ENCODE measurements at regions not wholly inside any gene's neighbourhood (a gene's known extent, or its start where the extent isn't known, plus 50 kb on each side); places are given as distances from the start of the nearest gene placed in this dataset.
A peak's percentile ranks its signal among the peaks of the same experiment; 100 is the strongest.

DNA sequence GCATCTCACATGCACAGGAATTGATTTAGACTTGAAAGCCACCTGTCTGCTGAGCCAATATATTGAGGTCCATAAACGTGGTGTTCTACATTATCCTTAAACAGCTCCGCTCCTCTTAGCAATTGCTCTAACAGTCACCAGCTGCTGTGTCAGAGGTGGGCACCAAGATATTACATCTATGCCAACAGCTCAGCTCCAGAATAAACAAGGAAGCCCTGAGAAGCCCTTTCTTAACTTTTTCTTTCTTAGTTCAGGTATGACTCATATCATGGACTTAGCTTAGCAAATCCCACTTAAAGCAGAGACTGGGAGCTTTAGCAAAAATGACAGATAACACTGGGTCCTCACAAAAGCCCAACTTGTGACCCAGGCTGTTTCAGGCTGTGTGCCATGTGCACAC, 436.6 kb downstream of the IRS1 start:
- DNase-seq, result no peak

- DNase-seq, result no peak
These were observed 439.0 kb downstream of the IRS1 start for GRCh38 chr2:226360658-226361057.

- DNase-seq, result no peak
These were observed 440.9 kb downstream of the IRS1 start for GRCh38 chr2:226358688-226359087.

DNA sequence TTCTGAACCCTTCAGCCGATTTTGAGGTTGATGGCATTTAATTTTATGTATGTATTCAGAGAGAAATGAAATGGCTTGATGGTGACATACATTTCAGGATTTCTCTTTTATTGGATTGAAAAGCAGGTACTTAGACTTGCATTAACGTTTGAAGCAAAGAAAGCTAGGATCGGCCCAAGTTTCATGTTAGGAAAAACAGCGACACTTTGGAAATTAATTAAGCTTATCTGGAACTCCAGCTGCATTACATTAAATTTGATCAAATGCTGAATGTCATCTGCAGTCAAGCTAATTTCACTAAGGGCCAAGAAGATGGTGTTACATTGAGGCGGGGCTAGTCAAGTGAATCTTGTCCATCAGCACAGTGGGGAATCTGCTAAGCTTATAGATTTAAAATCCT, 441.8 kb downstream of the IRS1 start:
- DNase-seq, result no peak

DNA sequence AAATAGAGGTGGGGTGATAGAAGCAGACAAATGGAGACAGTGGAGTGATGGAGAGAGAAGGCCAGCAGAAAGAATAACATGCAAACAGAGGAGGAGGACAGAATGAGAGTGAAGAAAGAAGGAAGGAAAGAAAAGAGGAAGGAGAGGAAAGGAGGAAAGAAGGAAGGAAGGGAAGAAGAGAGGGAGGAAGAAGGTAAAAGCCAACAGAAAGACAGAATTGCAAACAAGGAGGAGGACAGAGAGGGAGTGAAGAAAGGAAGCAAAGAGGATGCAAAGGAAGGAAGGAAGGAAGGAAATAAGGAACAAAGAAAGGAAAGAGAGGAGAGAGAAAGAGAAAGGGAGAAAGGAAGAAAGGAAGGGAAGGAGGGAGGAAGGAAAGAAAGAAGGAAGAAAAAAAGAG, 444.0 kb downstream of the IRS1 start:
- no peak for DNase-seq

GRCh38 chr2:226354434-226354833, 445.2 kb downstream of the IRS1 start:
- DNase-seq, result no peak

- DNase-seq, result no peak
These were observed 446.6 kb downstream of the IRS1 start for GRCh38 chr2:226352941-226353560.

DNA sequence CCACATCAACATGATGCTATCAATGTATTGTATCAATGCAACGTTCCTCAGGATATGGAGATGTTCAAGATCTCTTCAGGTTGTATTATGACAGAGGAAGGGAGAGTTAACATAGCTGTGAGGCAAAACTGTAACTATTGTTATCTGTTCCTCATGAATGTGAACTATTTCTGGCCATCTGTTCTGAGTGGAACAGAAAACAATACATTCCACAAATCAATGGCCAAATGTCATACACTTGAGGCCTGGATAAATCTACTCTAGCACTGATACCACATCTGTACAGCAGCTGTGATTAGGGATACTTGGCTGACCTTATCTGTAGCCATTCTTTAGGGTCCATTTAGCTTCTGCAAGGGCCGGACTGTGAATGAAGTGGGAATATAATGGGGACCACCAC, 447.9 kb downstream of the IRS1 start:
- DNase-seq, result no peak

DNA sequence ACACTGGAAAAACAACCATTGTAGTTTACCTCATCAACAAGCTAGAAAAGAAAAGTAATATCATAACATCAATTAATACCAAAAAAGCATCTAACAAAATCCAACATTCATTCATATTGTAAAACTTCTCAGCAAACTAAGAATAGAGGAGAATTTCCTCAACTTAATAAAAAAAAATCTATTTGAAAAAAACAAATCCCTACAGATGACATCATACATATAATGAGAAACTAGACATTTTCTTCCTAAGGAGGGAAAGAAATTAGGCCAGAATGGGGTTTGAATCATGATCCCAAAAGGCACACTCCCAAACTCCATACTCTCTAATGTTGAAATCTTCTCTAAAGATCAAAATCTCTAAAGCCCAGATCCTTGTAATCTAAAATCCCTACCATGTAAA, 460.0 kb downstream of the IRS1 start:
- no peak for DNase-seq

DNA sequence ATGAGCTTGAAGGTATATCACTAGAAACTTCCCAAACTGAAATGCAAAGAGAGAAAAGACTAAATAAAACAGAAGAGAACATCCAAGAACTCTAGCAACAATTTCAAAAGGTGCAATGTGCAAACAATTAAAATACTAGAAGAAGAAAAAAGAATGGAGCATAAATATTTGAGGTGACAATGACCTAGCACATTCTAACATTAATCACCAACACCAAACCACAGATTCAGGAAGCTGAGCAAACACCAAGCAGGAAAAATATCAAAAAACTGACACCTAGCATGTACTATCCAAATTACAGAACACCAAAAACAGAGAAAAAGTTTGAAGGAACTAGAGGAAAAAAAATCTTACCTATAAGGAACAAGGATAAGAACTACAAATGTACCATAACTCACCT, 460.8 kb downstream of the IRS1 start:
- no peak for DNase-seq

DNA sequence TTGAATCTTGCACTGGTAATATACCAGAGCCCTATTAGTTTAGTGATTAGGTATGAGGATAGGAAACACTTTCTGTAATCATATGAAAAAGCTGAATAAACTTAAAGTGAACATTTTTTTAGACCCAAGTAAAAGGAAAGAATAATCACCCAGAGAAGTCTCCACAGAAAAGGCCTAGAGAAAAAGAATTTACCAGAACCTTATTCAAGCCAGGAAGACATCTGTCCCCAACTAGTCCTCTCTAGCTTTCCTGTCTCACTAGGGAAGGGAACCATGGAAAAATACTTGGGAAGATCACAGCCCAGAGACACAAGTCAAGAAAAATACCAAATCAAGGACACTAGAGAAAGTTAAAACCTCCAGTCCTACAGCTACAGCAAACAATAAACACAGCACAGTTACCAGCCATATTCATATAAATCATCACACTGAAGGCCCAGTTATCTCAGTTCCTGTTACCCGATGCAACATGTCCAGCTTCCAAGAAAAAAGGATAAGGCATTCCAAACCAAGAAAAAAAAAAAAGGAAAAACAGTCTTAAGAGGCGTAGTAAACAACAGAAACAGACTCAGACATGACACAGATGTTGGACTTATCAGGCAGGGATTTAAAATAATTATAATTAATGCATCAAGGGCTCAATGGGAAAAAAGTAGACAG, 461.5 kb downstream of the IRS1 start:
- DNase-seq, result no peak

- DNase-seq, result peak; percentile 38 to 44
These were observed 463.3 kb downstream of the IRS1 start for GRCh38 chr2:226336283-226336682.

DNA sequence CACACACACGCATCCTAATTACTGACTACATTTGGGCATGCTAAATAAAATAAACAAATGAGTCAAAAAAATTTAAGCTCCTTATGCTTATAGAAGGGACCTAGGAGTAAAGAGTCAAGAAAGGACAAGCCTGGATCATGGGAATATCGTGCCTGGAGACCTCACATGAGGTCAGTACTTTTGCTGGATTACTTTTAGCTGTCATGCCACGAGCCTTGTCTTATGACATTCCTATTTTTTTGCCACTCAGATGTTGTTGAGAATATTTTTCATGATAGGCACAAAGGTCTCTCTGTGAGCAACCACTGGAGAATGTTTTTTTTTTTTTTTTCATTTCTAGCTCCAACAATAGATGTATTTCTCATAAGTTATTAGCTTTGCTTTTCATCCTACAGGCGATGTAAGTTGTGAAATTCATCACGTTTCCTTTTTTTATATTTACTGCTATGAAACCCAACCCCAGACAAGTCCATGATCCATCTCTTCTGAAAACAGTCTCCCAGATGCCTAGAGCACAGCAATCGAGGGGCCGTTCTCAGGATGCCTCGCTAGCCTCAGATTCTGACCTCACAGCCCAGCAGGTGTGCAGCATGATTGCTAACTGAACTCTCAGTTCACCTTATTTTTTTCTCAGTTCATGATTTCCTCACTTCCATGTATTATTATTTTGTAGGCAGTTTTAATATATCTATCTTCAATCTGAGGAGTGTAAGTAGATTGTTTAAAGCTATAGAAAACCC, 464.5 kb downstream of the IRS1 start:
- no peak for DNase-seq

DNA sequence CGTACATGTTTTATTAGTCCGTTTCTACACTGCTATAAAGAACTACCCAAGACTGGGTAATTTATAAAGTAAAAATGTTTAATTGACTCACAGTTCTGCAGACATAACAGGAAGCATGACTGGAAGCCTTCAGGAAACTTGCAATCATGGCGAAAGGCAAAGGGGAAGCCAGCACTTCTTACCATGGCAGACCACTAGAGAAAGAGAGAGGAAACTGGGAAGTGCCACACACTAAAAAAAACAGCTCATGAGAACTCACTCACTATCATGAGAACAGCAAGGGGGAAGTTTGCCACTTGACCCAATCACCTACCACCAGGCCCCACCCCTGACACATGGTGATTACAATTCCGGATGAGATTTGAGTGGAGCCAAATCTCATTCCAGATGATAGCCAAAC, 466.2 kb downstream of the IRS1 start:
- no peak for DNase-seq

DNA sequence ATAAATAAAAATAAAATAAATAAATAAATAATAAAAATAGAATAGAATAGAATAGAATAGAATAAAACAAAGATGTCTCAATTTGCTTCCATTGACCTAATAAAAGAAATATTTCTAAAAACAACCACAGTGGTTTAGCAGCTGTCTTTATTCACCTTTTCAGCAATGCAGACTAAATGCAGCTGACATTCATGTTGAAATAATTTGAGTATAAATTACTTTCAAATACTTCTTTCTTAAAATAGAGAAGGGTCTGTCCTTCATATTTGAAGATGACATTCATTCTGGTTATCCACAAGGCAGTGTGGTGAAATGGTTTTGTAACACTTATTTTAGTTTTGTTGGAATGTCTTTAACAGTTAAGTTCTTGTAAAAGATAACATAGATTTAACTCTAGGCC, 469.4 kb downstream of the IRS1 start:
- no peak for DNase-seq

GRCh38 chr2:226329180-226329579, 470.4 kb downstream of the IRS1 start:
- no peak for DNase-seq

DNA sequence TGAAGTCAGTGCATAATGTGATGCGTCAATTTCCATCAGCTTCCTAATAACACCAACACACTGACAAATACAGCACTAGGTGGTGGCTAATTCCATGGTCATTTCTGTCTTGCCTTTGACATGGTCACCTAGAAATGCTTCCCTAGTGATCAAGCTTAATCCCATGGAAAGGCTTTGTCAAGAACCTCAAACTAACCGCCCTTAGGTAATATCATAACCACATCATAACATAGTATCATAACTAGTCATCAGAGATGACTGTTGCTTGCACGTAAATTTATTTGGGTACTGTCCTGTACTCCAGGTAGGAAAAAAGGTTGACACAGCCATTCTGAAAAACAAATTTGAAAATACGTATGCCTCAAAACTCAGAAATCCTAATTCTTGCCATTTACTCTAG, 471.8 kb downstream of the IRS1 start:
- DNase-seq, result no peak

- no peak for DNase-seq
These were observed 474.1 kb downstream of the IRS1 start for GRCh38 chr2:226325526-226325925.

DNA sequence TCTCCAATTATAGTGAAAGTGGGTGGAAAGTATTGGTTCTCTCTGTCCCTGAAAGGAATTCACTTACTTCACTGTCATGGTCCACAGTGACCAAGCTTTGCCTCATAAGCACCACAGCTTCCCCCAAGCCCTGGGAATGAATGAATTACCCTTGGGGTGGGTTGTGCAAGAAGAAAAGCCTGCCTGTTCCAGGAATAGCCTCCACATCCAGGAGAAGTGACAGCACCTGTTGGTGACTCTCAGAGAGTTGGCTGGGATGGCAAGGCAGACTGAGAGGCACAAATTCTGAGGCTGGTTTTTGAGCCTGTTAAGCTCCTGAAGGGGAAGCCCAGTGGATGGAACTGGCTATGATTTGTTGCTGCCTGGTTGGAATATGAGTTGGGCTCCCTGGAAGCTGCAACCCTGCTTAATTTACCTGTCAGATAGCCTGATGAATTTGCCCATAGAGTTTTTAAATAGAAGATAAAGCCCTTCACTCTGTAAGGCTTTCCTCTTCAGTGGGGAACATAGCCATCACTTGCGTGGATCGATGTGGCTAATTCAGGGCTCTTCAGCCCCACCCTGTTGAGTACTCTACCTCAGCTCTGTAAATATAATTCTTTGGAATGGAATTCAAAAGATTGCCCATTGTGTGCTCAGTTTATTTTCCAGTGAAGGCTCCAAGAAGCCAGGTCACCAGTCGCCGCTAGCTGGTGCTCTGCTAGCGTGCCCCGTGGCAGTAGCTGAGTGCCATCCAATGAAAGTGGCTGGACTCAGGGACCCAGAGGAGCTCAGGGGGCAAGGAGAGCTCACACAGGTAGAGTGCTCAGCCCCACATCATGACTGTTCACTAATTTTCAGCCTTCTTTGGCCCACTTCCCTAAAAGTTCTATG, 479.3 kb downstream of the IRS1 start:
- DNase-seq, result no peak

DNA sequence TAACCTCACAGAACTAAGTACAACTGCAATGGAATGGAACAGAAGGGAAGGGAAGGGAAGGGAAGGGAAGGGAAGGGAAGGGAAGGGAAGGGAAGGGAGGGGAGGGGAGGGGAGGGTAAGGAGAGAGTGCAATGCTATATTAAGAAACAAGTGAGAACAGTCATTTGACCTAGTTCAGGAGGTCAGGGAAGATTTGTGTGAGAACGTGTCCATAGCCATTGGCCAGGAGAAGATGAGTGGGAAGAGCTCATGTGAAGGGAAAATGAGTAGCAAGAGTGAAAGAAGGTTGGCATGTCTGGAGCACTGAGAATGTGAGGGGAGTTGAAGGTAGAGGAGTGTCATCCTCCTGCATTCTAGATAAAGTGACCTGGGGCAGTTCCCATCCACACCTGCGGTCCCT, 481.6 kb downstream of the IRS1 start:
- DNase-seq, result no peak

GRCh38 chr2:226313060-226313459, 486.6 kb downstream of the IRS1 start:
- DNase-seq, result no peak

DNA sequence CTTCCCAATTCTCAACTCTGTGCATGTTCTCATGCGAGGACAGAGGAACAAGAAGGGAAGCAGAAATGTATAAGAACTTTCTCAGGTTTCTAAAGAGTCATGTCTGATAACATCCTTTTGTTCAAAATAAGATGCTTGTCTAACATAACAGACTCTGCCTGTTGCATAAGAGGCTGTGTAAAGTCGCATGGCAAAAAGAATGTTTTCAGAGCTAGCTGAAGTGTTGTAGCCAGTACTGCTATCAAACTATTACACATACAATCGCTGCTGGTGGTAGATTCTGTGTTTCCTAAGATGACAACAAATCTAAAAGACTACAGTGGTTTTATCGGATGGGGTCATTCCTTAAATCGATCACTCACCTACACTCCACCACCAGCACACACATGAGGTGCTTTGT, 487.5 kb downstream of the IRS1 start:
- DNase-seq, result no peak

DNA sequence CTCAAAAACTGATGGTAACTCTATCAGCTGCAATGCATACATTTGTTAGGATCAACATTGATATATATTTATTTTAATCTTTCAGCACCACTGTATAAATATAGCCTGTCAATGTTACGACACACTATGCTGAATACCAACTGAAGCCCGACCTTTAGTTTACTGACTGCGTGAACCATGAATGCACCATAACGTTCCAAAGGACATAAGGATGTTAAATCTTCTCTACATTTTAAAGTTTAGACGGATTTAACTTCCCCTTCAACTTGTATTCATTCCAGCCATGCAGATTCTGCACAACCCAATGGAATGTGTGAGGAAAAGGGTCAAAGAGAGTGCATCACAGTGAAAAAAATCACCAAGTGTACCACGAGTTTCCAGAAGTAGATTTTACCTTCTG, 489.5 kb downstream of the IRS1 start:
- no peak for DNase-seq
